Body of pancreas (tissue), 4 donors: ENCODE measurements at regions not wholly inside any gene's neighbourhood (a gene's known extent, or its start where the extent isn't known, plus 50 kb on each side); places are given as distances from the start of the nearest gene placed in this dataset.

Experiments used
- POLR2A ChIP-seq, 3 donors: fragments of 450-650 bp; IDR thresholded peaks; one replicate each; pipeline ENCODE4 v1.6.1; 2016; ENCODE audit warnings: antibody characterized with exemption in 3 of 3, mild to moderate bottlenecking in 2 of 3
- TF ChIP-seq, protein P1 (sequence below), 7 experiments: fragments of 450-650 bp in 4 of 7; fragments of 200-600 bp in 3 of 7; sonication (generic) in 3 of 7; IDR thresholded peaks; one replicate each; pipeline ENCODE4 v1.5.1; 2016 to 2019; ENCODE audit warnings: antibody characterized with exemption in 7 of 7

DNA sequence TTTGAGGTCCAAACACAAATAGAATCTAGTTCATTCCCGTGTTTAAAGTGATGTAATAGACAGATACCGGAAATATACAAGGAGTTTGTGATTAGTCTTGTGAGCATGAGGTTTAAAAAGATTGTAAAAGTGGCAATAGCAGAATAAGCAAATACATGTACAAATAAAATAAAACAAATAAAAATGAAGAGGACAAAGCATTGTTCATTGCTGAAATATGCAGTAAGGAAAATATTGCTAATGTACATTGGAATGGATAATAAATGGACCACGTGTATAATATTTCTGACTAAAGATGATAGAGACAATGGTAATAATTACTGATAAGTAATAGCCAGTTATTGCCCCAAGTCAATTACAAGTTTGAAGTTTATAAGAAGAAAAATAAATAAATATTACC is 75.6 kb upstream of the RTL1 start:
- TF ChIP-seq, protein P1, sequence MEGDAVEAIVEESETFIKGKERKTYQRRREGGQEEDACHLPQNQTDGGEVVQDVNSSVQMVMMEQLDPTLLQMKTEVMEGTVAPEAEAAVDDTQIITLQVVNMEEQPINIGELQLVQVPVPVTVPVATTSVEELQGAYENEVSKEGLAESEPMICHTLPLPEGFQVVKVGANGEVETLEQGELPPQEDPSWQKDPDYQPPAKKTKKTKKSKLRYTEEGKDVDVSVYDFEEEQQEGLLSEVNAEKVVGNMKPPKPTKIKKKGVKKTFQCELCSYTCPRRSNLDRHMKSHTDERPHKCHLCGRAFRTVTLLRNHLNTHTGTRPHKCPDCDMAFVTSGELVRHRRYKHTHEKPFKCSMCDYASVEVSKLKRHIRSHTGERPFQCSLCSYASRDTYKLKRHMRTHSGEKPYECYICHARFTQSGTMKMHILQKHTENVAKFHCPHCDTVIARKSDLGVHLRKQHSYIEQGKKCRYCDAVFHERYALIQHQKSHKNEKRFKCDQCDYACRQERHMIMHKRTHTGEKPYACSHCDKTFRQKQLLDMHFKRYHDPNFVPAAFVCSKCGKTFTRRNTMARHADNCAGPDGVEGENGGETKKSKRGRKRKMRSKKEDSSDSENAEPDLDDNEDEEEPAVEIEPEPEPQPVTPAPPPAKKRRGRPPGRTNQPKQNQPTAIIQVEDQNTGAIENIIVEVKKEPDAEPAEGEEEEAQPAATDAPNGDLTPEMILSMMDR (IDR thresholded peaks at IDR 0.05): no peak
- no peak for TF ChIP-seq POLR2A (IDR thresholded peaks at IDR 0.05)
